ENCODE measurements at regions not wholly inside any gene's neighbourhood (a gene's known extent, or its start where the extent isn't known, plus 50 kb on each side); places are given as distances from the start of the nearest gene placed in this dataset.

DNA sequence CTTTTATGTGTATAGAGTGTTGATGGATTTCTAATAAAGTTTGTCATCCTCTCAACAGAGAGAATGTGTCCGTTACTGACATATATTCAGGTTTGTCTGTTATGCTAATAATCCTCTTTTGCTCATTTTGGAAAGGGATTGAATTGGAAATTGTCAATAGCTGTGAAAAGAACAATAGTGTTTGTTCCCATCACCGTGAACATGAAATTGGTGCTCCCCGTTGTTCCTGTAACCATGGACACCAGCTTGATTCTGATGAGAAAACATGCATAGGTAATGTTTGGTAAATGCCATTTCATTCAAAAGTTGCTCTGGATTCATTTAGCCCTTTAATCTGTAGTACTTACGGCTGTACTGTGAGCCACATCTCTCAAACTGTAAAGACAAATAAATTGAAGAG, 707.0 kb upstream of the GOLIM4 start:
- TF ChIP-seq YY1 (IDR thresholded peaks at IDR 0.05; ENCODE audit: low read depth) (no peak), SIN3A (IDR thresholded peaks at IDR 0.05; ENCODE audit: borderline replicate concordance, low read depth, low read length) (no peak)

Data from SK-N-SH (cell line).